ENCODE measurements at regions not wholly inside any gene's neighbourhood (a gene's known extent, or its start where the extent isn't known, plus 50 kb on each side); places are given as distances from the start of the nearest gene placed in this dataset.

DNA sequence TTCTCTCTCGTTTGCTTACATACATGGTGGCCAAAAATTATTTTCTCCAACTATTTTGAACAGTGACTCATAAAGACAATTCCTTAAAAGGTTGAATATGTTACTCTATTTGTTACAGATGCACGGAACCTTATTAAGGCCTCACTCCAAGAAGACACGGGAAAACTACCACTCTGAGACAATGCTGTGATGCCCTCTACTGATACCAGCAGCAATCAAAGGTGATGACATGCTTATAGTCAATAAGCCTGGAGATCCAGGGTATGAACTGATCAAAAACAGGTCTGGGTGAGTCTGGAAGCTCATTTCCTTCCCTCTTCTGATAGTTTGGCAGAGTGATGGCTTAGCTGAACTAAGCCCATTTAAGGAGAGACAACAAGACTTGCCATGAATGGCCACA, 563.0 kb downstream of the LRRIQ3 start:
- TF ChIP-seq EZH2 (IDR thresholded peaks at IDR 0.05; ENCODE audit: borderline replicate concordance, insufficient read depth, low read depth, low read length, poor library complexity, severe bottlenecking), result no peak
- TF ChIP-seq, protein P1, sequence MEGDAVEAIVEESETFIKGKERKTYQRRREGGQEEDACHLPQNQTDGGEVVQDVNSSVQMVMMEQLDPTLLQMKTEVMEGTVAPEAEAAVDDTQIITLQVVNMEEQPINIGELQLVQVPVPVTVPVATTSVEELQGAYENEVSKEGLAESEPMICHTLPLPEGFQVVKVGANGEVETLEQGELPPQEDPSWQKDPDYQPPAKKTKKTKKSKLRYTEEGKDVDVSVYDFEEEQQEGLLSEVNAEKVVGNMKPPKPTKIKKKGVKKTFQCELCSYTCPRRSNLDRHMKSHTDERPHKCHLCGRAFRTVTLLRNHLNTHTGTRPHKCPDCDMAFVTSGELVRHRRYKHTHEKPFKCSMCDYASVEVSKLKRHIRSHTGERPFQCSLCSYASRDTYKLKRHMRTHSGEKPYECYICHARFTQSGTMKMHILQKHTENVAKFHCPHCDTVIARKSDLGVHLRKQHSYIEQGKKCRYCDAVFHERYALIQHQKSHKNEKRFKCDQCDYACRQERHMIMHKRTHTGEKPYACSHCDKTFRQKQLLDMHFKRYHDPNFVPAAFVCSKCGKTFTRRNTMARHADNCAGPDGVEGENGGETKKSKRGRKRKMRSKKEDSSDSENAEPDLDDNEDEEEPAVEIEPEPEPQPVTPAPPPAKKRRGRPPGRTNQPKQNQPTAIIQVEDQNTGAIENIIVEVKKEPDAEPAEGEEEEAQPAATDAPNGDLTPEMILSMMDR (IDR thresholded peaks at IDR 0.05), result no peak
- Histone ChIP-seq H3K4me3 (ENCODE audit: control extremely low read depth in 1 of 5, extremely low read depth in 1 of 5, insufficient read depth in 1 of 5, low read depth in 2 of 5, low read length in 4 of 5) (no peak overlapping the region), H3K27me3 (replicated peaks in 1 of 4; ENCODE audit: control extremely low read depth in 1 of 4, control insufficient read depth in 3 of 4, insufficient read depth in 4 of 4, low read length in 3 of 4) (no peaks in the 10 kb centered on the region), H3K4me2 (replicated peaks; ENCODE audit: low read depth, low read length, poor library complexity, severe bottlenecking) (no peak overlapping the region), H2AFZ (ENCODE audit: insufficient read depth, low read depth, low read length, poor library complexity, severe bottlenecking) (no peak overlapping the region), H3K36me3 (replicated peaks in 1 of 2; ENCODE audit: control extremely low read depth in 1 of 2, control insufficient read depth in 1 of 2, extremely low read depth in 1 of 2, insufficient read depth in 2 of 2, low read length in 1 of 2) (no peaks in the 10 kb centered on the region), H3K9ac (ENCODE audit: low read length) (no peak overlapping the region), H3K9me3 (ENCODE audit: control extremely low read depth in 1 of 3, control insufficient read depth in 2 of 3, insufficient read depth in 1 of 3, low read length in 2 of 3) (peaks cover 0 to 1% (median 0%) of the 10 kb centered on the region in 3 donors), H4K20me1 (ENCODE audit: control insufficient read depth, insufficient read depth, low read length, poor library complexity, severe bottlenecking) (no peaks in the 10 kb centered on the region), H3K79me2 (ENCODE audit: control insufficient read depth, insufficient read depth, low read length) (no peaks in the 10 kb centered on the region), H3K27ac (ENCODE audit: low read length in 2 of 2) (no peak overlapping the region), H3K4me1 (ENCODE audit: control insufficient read depth in 2 of 2, insufficient read depth in 2 of 2, low read length in 2 of 2) (peaks cover 4 to 12% of the 10 kb centered on the region in 2 donors)
- Mint-ChIP-seq H3K27me3 (no peaks in the 10 kb centered on the region), H3K9me3 (ENCODE audit: insufficient read depth) (no peaks in the 10 kb centered on the region), H3K4me1 (no peaks in the 10 kb centered on the region), H3K4me3 (no peak overlapping the region), H3K27ac (no peak overlapping the region)
- ATAC-seq (ENCODE audit: low read depth) (no peak), DNase-seq (no peak)
- ChIA-PET CTCF (interaction anchor here (0.8 kb wide), 1 partner anchor 13 kb away, joined by 3 read pairs; no protein-coding TSS in a partner anchor), POLR2A (no interaction called here)
- no CpG with 5 or more reads among the region's 3 CpGs for WGBS (ENCODE audit: insufficient coverage)
- intact Hi-C loops (cut with micrococcal nuclease), result no loop called here

DNA sequence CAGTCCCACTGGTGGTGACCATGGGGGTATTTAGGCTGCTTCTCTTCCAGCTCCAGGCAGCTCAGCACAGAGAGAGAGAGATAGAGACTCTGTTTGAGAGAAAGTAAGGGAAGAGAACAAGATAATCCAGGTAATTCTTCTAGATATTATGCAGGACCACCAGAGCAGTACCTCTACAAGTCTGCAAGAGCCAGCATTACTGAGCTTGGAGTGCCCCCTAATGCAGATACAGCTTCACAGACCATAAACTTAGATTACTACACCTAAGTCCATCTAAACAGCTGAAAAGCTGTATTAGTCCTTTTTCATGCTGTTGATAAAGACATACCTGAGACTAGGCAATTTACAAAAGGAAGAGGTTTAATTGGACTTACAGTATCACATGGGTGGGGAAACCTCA, 570.3 kb downstream of the LRRIQ3 start:
- no peak for ATAC-seq (ENCODE audit: low read depth)
- peak; percentile 19 for DNase-seq
- Histone ChIP-seq H3K4me3 (ENCODE audit: control extremely low read depth in 1 of 5, extremely low read depth in 1 of 5, insufficient read depth in 1 of 5, low read depth in 2 of 5, low read length in 4 of 5) (no peak overlapping the region), H3K36me3 (replicated peaks in 1 of 2; ENCODE audit: control extremely low read depth in 1 of 2, control insufficient read depth in 1 of 2, extremely low read depth in 1 of 2, insufficient read depth in 2 of 2, low read length in 1 of 2) (no peaks in the 10 kb centered on the region), H3K79me2 (ENCODE audit: control insufficient read depth, insufficient read depth, low read length) (no peaks in the 10 kb centered on the region), H3K9ac (ENCODE audit: low read length) (no peak overlapping the region), H4K20me1 (ENCODE audit: control insufficient read depth, insufficient read depth, low read length, poor library complexity, severe bottlenecking) (no peaks in the 10 kb centered on the region), H3K4me2 (replicated peaks; ENCODE audit: low read depth, low read length, poor library complexity, severe bottlenecking) (no peak overlapping the region), H3K4me1 (ENCODE audit: control insufficient read depth in 2 of 2, insufficient read depth in 2 of 2, low read length in 2 of 2) (no peaks in the 10 kb centered on the region), H2AFZ (ENCODE audit: insufficient read depth, low read depth, low read length, poor library complexity, severe bottlenecking) (no peak overlapping the region), H3K27ac (ENCODE audit: low read length in 2 of 2) (no peak overlapping the region), H3K9me3 (ENCODE audit: control extremely low read depth in 1 of 3, control insufficient read depth in 2 of 3, insufficient read depth in 1 of 3, low read length in 2 of 3) (peaks cover 0 to 3% (median 1%) of the 10 kb centered on the region in 3 donors), H3K27me3 (replicated peaks in 1 of 4; ENCODE audit: control extremely low read depth in 1 of 4, control insufficient read depth in 3 of 4, insufficient read depth in 4 of 4, low read length in 3 of 4) (no peaks in the 10 kb centered on the region)
- H3K4me3 Mint-ChIP-seq, result no peak overlapping the region
- ChIA-PET POLR2A (no interaction called here), CTCF (interaction anchor here (1.0 kb wide), 1 partner anchor 8 kb away, joined by 3 read pairs; no protein-coding TSS in a partner anchor)
- H3K4me1 Mint-ChIP-seq, result no peaks in the 10 kb centered on the region
- intact Hi-C loops (cut with micrococcal nuclease), result no loop called here
- TF ChIP-seq EZH2 (IDR thresholded peaks at IDR 0.05; ENCODE audit: borderline replicate concordance, insufficient read depth, low read depth, low read length, poor library complexity, severe bottlenecking), result no peak
- TF ChIP-seq, protein P1 (IDR thresholded peaks at IDR 0.05), result no peak
- no peak overlapping the region for H3K27ac Mint-ChIP-seq
- no peaks in the 10 kb centered on the region for H3K27me3 Mint-ChIP-seq
- H3K9me3 Mint-ChIP-seq (ENCODE audit: insufficient read depth), result no peaks in the 10 kb centered on the region

All from B cell (primary cell).